NCI-H510A treated with DMSO at 0.1 percent for 48 hours (cell line): ENCODE measurements at regions not wholly inside any gene's neighbourhood (a gene's known extent, or its start where the extent isn't known, plus 50 kb on each side); places are given as distances from the start of the nearest gene placed in this dataset.
A peak's percentile ranks its signal among the peaks of the same experiment; 100 is the strongest.
"Not testable (repeated sequence)": the region's sequence is repeated elsewhere in the genome, so short reads cannot be mapped to it uniquely, and the experiment has no call there.

Source experiments
- DNase-seq: peaks from one replicate; lab custom pipeline; 2025; lab: John Stamatoyannopoulos, UW

GRCh38 chr6:119801056-119801455 is 451.5 kb upstream of the MAN1A1 start:
- no peak for DNase-seq

DNA sequence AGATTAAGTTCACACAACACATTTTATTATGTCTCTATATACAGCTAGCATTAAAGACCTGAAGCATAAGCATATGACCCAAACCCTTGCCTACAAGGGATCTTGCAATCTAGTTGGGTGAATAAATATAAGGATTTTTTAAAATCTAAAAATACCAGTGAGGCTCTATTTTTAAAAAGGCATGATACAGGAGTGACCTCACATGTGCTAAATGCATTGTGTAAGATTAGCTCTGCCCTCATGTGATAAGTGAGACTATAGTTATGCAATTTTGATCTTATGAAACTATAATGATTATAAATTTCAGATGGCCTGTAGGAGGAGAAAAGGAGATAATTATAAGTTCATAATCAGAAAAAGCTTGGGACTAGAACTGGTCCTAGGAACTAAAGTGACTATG is 451.0 kb upstream of the MAN1A1 start:
- no peak for DNase-seq

GRCh38 chr6:119799596-119800509 is 450.3 kb upstream of the MAN1A1 start:
- DNase-seq, result no peak

GRCh38 chr6:119791736-119792135 is 442.2 kb upstream of the MAN1A1 start:
- no peak for DNase-seq

GRCh38 chr6:119781365-119781764 is 431.8 kb upstream of the MAN1A1 start:
- no peak for DNase-seq

DNA sequence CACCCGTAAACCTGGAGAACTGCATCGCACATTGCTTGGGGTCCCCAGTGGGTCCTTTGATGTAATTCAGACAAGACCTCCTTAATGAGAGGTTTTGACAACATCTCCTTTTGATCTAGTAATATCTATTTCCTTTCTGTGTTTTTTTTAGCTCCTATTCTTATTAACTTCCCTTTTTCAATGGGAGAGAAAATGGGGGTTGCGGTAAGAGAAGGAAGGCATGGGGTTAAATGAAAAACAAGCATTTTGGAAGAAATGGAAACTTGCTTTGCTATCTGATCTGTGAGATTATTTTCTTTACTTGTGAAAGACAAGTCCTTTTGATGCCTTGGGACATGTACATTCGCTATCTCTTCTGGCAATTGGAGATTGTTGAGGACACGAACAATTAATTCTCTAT is 418.6 kb upstream of the MAN1A1 start:
- DNase-seq, result no peak

DNA sequence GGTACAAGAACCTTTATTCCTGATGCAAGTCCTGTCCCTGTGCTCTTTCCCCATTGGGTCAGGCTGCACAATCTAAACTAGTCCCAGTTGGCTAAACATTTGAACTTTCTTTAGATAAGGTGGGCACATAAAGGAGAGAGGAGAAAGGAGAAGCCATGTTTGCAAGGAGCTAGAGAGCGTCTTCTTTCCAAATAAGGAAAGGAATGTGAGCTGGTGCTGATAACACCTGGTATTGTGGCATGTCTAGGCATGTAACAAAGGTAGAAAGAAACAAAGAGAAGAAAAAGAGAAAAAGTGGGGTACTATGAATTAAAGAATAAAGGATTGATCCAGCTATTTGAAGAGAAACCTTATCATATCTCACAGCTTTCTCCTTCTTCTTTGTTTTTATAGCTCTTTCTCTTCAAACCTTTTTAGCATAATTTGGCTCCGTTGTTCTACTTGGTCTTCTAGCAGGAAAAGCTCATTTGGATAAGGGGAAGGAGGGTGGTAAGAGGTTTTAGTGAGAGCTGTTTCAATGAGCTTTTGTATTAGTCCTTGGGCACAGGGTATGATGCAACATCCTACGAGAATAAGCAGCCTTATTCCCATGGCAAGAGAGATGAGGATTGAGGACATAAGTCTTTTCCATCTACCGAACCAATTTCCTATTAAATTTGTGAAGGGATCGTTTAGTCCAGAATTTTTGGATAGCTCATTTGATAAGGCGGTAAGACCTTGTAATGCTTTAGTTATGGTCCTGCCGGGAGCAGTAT is 415.5 kb upstream of the MAN1A1 start:
- DNase-seq, result no peak

DNA sequence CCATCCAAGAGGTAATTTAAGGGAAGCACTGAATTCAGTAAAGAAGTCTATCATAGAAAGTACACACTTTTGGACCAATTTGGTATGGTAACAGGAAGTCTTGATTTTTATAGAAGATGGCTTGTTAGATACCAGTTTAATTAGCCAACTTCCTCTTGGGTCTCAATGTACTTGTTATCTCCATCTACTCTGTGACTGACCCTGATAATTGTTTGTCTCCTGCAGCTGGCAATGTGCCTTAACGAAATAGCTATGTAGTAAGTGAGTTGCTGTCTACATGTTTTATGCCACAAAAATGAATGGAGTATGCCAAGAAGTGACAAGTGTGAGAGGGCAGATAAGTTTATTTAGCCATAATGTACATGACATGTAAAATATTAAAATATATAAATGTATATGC is 410.5 kb upstream of the MAN1A1 start:
- DNase-seq, result no peak

DNA sequence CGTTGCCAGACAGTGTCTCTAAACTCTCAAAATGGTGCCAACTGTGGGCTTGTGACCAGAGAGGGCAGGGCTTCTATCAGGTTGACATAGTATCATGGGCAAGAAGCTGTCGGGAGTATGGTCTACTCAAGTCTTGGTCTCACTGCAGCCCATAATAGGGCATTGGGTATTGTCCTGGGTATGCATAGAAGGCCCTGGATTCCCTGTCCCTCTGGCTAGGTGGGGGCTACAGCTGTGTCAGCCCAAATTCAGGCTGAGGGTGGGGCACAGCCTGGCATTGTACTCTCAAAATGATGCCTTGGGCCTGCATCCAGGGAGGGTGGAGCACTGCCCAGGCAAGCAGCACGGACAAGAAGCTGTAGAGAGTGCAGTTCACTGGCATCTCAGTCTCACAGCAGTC is 408.8 kb upstream of the MAN1A1 start:
- no peak for DNase-seq

DNA sequence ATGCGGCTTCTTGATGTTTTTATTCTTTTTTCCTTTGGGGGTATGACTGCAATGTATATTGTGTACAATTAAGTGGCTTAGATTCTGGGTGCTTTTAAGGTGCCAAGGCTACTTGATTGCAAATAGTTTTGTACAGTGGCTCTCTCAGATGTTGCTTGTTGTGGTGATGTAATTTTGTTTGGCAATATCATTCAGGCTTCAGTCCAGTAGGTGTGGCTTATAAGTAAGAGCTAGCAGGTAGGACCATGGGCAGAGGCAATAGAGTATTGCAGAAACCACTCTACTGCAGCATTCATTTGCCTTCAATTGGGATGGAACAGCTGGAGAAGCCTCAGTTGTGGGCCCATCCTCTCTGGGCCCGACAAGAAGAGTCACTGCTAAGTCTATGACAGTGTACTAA is 407.9 kb upstream of the MAN1A1 start:
- no peak for DNase-seq

DNA sequence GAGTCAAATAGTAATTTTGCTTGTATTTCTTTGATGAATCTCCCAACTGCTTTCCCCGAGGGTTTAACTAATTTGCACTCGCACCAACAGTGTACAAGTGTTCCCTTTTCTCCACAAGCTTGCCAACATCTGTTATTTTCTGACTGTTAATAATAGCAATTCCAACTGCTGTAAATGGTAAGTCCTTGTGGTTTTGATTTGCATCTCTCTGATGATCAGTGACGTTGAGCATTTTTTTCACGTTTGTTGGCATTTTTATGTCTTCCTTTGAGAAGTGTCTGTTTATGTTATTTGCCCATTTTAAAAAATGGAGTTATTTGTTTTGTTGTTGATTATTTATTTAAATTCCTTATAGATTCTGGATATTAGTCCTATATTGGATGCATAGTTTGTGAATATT is 399.8 kb upstream of the MAN1A1 start:
- DNase-seq, result no peak

DNA sequence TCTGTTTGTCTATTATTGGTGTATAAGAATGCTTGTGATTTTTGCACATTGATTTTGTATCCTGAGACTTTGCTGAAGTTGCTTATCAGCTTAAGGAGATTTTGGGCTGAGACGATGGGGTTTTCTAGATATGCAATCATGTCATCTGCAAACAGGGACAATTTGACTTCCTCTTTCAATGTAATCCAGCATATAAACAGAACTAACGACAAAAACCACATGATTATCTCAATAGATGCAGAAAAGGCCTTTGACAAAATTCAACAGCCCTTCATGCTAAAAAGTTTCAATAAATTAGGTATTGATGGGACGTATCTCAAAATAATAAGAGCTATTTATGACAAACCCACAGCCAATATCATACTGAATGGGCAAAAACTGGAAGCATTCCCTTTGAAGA is 399.0 kb upstream of the MAN1A1 start:
- DNase-seq, result not testable (repeated sequence)

DNA sequence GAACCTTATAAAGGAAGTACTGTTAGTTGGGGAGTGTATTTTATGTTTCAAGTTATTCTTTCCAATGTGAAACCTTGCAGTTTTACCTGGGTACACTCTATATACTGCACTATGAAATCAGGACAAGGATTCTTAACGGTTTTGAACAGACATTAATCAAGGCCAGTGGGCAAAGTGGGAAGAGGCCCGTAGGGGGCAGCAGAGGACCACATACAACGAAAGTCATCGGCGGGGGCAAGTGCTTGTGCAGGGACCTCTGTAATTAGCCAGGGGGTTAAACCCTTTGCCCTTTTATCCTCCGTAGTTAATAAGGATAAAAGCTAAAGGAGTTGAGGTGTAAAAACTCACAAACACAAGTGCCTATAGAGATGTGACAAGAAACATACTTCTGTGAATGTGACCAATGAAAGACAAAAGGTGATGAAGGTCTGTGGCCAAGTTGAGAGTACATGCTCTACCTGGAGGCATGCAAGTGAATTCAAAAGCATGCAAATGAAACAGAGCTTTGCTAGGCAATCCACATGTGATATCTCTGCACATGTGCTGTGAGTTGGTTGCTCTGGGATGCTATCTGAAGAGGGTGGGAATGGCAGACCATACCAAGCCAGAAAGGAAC is 392.7 kb upstream of the MAN1A1 start:
- DNase-seq, result no peak

DNA sequence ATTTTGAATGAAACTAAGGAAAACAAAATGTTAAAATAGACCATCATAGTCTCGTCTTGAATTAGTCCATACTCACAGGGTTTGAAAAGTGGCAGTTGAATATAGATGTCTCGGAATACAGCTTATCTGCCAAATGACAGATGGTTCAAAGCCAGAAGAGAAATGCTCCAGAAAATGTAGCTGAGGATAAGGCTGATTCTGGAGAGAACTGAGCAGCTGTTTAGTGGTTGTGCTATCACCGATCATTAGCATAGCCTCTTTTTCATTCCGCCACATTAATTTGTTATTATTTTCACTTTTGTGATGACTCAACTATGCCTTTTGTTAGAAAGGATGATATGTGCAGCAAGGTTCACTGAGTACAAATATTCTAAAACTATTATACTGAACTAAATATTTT is 390.2 kb upstream of the MAN1A1 start:
- DNase-seq, result no peak

- DNase-seq, result no peak
Measured at GRCh38 chr6:119738425-119738824, 388.9 kb upstream of the MAN1A1 start.

DNA sequence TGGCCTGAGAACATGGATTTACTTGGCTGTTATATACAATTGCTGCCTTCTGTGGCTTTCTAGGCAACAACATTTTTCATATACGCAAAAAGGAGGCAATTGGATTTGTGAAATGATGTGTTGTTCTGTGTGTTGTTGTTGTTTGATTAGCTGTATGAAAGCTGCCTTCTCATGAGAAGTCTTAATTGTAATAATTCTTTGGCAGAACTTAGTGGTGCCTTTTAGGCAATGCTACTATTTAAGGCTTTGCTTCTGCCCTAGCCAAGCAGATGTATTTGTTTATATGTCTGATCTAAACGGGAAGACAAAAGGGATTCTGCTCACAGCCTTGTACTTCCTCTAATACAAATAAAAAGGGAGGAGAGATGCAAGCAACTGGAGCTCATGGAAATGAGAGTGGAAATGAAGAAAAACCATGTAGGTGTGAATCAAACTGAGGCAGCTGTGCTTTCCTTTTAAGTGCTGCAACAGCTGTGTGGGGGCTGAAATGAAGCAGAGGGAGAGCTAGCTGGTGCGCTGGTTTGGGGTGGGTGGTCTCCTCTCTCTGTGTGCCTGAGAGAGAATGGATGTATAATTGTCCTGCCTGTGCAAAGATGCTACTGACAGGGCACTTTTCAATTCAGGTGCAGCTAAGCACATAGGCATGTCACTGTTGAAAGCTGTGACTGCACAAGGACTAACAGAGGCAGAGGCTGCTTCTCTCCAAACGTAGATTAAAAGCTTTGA is 386.9 kb upstream of the MAN1A1 start:
- DNase-seq, result peak; percentile 3

DNA sequence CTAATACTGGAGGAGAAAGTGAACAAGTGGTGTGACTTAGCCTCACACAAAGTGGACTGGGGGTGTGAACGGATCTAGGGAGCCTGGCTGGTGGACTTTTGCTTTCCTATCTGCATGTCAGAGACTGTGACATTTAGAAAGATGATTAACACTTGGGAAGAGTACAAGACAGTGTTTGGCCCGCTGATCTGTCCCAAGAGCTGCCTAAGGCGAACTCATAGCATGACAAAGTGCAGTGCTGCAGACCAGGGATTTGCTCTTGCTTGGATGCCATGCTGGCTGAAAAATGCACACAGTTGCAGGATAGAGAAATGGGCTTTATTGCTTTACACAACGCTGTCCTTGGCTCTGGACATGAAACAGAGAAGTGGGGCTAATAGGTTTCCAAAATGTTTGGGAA is 386.0 kb upstream of the MAN1A1 start:
- DNase-seq, result no peak

DNA sequence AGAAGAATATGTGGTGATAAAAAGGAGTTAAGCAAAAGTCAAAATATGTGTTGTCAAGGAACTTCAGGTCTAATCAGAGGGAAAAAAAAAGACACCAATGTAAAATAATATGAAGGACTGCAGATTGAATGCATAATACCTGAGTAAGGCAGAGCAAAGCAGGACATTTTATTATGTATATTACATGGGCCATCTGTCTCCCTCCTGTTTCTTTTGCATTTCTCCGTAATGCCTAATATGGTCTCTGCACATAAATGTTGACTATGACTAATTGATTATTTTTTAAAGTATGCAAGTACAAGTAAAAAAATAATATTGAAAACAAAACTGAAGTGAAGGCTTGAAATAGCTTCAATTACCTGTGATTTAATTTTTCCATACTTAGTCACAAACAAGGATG is 384.7 kb upstream of the MAN1A1 start:
- DNase-seq, result no peak

DNA sequence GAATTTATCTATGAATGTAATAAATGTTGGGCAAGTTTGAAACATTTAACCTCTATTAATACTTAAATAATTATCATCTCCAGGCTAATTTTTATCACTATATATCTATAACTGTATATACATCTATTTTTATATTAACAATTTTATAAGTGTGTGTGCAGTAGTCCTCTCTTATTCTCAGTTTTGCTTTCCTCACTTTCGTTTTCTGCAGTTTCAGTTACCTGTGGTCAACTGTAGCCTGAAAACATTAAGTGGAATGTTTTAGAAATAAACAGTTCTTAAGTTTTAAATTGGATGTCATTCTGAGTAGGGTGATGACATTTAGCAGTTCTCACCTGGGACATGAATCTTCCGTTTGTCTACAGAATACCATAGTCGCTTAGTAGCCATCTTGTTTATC is 379.4 kb upstream of the MAN1A1 start:
- no peak for DNase-seq

DNA sequence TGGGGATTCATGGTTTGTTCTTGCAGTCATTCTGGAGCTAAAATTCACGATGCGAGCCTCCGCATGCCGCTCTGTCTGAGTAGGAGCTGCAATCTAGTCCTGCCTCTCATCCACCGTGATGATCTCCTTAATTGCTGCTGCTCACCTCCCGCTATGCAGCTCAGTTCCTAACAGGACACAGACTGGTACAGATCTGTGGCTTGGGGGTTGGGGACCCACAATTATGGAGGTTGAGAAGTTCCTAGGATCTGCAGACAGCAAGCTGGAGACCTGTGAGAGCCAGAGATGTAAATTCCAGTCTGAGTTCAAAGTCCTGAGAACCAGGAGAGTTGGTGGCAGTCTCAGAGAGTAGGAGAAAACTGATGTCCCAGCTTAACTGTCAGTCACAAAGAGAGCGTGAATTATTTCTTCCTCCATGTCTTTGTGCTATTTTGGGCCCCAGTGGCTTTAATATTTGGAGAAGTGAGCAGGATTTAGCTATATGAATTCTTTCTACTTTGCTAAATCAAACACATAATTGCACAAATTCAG is 378.7 kb upstream of the MAN1A1 start:
- no peak for DNase-seq

DNA sequence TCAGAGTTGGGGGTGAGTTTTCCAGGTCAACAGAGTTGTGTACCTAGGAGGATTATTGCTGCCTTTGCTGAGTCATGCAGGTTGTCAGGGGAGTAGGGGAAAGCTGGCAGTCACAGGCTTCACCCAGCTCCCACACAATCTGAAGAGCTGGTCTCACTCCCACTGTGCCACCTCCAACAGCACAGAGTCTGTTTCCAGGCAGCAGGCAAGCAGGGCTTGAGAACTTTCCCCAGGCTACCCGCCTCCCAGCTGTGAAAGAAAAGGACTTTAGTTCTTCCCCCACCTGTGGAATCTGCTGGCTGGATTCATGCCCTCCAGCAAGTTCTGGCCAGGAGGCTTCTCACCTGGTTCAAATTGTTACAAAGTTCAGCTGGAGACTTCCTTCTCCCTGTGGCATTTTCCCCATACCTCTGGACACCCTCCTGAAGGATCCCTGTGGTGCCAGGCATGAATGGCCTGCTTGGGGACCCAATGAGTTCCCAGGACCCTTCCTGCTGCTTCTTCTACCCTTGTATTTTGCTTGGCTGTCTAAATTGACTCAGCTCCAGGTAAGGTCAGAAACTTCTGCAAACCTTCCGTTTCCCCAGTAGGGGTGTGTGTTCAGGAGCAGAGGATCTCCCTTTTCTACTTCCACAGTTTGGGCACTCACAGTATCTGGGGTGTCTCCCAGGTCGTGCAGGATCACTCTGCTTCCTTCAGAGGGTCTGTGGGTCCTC is 378.1 kb upstream of the MAN1A1 start:
- no peak for DNase-seq
